ENCODE measurements at regions not wholly inside any gene's neighbourhood (a gene's known extent, or its start where the extent isn't known, plus 50 kb on each side); places are given as distances from the start of the nearest gene placed in this dataset.

GRCh38 chr21:17981060-17981740 is 162.0 kb upstream of the C21orf91 start:
- in situ Hi-C loops (cut with HindIII; ENCODE audit: low sequenced_read_pairs), result no loop called here
- no peak for DNase-seq (ENCODE audit: low read depth)
- no peak for TF ChIP-seq CTCF (IDR thresholded peaks at IDR 0.05; ENCODE audit: low read depth, low read length, missing control alignments)
- no peak overlapping the region for H3K4me3 ChIP-seq (ENCODE audit: low read depth, low read length)

GRCh38 chr21:17979763-17980162 is 160.6 kb upstream of the C21orf91 start:
- no peak for DNase-seq (ENCODE audit: low read depth)
- in situ Hi-C loops (cut with HindIII; ENCODE audit: low sequenced_read_pairs), result no loop called here

GRCh38 chr21:17978895-17979294 is 159.7 kb upstream of the C21orf91 start:
- in situ Hi-C loops (cut with HindIII; ENCODE audit: low sequenced_read_pairs), result no loop called here
- TF ChIP-seq CTCF (IDR thresholded peaks at IDR 0.05; ENCODE audit: low read depth, low read length, missing control alignments), result no peak
- H3K4me3 ChIP-seq (ENCODE audit: low read depth, low read length), result no peak overlapping the region
- no peak for DNase-seq (ENCODE audit: low read depth)

More at GRCh38 chr21:17979763-17980162, 160.6 kb upstream of the C21orf91 start:
- H3K4me3 ChIP-seq (ENCODE audit: low read depth, low read length), result no peak overlapping the region
- no peak for TF ChIP-seq CTCF (IDR thresholded peaks at IDR 0.05; ENCODE audit: low read depth, low read length, missing control alignments)

- TF ChIP-seq CTCF (IDR thresholded peaks at IDR 0.05; ENCODE audit: low read depth, low read length, missing control alignments), result no peak
- DNase-seq (ENCODE audit: low read depth), result no peak
- in situ Hi-C loops (cut with HindIII; ENCODE audit: low sequenced_read_pairs), result no loop called here
- H3K4me3 ChIP-seq (ENCODE audit: low read depth, low read length), result no peak overlapping the region
Observed at GRCh38 chr21:17976691-17977090, 157.5 kb upstream of the C21orf91 start.

- in situ Hi-C loops (cut with HindIII; ENCODE audit: low sequenced_read_pairs), result no loop called here
- TF ChIP-seq CTCF (IDR thresholded peaks at IDR 0.05; ENCODE audit: low read depth, low read length, missing control alignments), result no peak
- H3K4me3 ChIP-seq (ENCODE audit: low read depth, low read length), result no peak overlapping the region
- no peak for DNase-seq (ENCODE audit: low read depth)
Observed at GRCh38 chr21:17976139-17976538, 157.0 kb upstream of the C21orf91 start.

GRCh38 chr21:17967319-17967718 is 148.2 kb upstream of the C21orf91 start:
- no peak for TF ChIP-seq CTCF (IDR thresholded peaks at IDR 0.05; ENCODE audit: low read depth, low read length, missing control alignments)
- no peak overlapping the region for H3K4me3 ChIP-seq (ENCODE audit: low read depth, low read length)
- DNase-seq (ENCODE audit: low read depth), result no peak
- in situ Hi-C loops (cut with HindIII; ENCODE audit: low sequenced_read_pairs), result no loop called here

All from astrocyte of the cerebellum (primary cell).